OCI-M2 (cell line): ENCODE measurements at regions not wholly inside any gene's neighbourhood (a gene's known extent, or its start where the extent isn't known, plus 50 kb on each side); places are given as distances from the start of the nearest gene placed in this dataset.

Experiments used
- DNase-seq: peaks from one replicate; lab custom pipeline; 2025; ENCODE audit not compliant: unreplicated experiment; lab: John Stamatoyannopoulos, UW

- peak; percentile 45 for DNase-seq
These were observed 108.8 kb downstream of the B3GNT2 start for GRCh38 chr2:62304429-62305417.

- no peak for DNase-seq
These were observed 107.9 kb downstream of the B3GNT2 start for GRCh38 chr2:62303788-62304187.

GRCh38 chr2:62302631-62303435, 106.9 kb downstream of the B3GNT2 start:
- DNase-seq, result no peak

GRCh38 chr2:62300925-62301324, 105.0 kb downstream of the B3GNT2 start:
- DNase-seq, result no peak

GRCh38 chr2:62297624-62298010, 101.7 kb downstream of the B3GNT2 start:
- peak; percentile 42 for DNase-seq

GRCh38 chr2:62296832-62297623, 101.1 kb downstream of the B3GNT2 start:
- no peak for DNase-seq

GRCh38 chr2:62296034-62296831, 100.3 kb downstream of the B3GNT2 start:
- DNase-seq, result peak; percentile 40

GRCh38 chr2:62293490-62294271, 97.8 kb downstream of the B3GNT2 start:
- DNase-seq, result no peak

- no peak for DNase-seq
These were observed 97.2 kb downstream of the B3GNT2 start for GRCh38 chr2:62293151-62293489.

GRCh38 chr2:62292190-62292589, 96.3 kb downstream of the B3GNT2 start:
- no peak for DNase-seq

GRCh38 chr2:62291517-62292137, 95.7 kb downstream of the B3GNT2 start:
- no peak for DNase-seq

GRCh38 chr2:62291052-62291451, 95.1 kb downstream of the B3GNT2 start:
- no peak for DNase-seq

- DNase-seq, result no peak
These were observed 92.3 kb downstream of the B3GNT2 start for GRCh38 chr2:62287899-62288880.

- no peak for DNase-seq
These were observed 91.4 kb downstream of the B3GNT2 start for GRCh38 chr2:62287282-62287681.

GRCh38 chr2:62286089-62286785, 90.3 kb downstream of the B3GNT2 start:
- no peak for DNase-seq

- DNase-seq, result no peak
These were observed 89.1 kb downstream of the B3GNT2 start for GRCh38 chr2:62284980-62285379.

- no peak for DNase-seq
These were observed 88.6 kb downstream of the B3GNT2 start for GRCh38 chr2:62284471-62284870.
